HEK293T (cell line): ENCODE measurements at regions not wholly inside any gene's neighbourhood (a gene's known extent, or its start where the extent isn't known, plus 50 kb on each side); places are given as distances from the start of the nearest gene placed in this dataset.

Experiments
- ARNT ChIP-seq: fragments of 450-650 bp; IDR thresholded peaks from 2 replicates; pipeline ENCODE4 v1.6.1; 2017; ENCODE audit warnings: mild to moderate bottlenecking
- BHLHE40 ChIP-seq: fragments of 450-650 bp; IDR thresholded peaks from 2 replicates; pipeline ENCODE4 v1.6.1; 2016; ENCODE audit warnings: mild to moderate bottlenecking, moderate library complexity, borderline replicate concordance
- CTBP1 ChIP-seq: fragments of 450-650 bp; IDR thresholded peaks from 2 replicates; pipeline ENCODE4 v1.6.1; 2016; ENCODE audit warnings: borderline replicate concordance
- ELF4 ChIP-seq: fragments of 450-650 bp; IDR thresholded peaks from 2 replicates; pipeline ENCODE4 v1.6.1; 2017; ENCODE audit warnings: antibody characterized with exemption
- FOXK2 ChIP-seq: fragments of 450-650 bp; IDR thresholded peaks from 2 replicates; pipeline ENCODE4 v1.6.1; 2016; ENCODE audit warnings: mild to moderate bottlenecking
- FOXM1 ChIP-seq: fragments of 450-650 bp; IDR thresholded peaks from 2 replicates; pipeline ENCODE4 v1.6.1; 2017; ENCODE audit warnings: mild to moderate bottlenecking, borderline replicate concordance
- HDGF ChIP-seq: fragments of 450-650 bp; IDR thresholded peaks from 2 replicates; pipeline ENCODE4 v1.6.1; 2017; ENCODE audit warnings: antibody characterized with exemption, borderline replicate concordance
- L3MBTL2 ChIP-seq: fragments of 450-650 bp; conservative IDR thresholded peaks from 2 replicates; pipeline ENCODE4 v1.6.1; 2016; ENCODE audit warnings: mild to moderate bottlenecking
- LEF1 ChIP-seq: fragments of 450-650 bp; IDR thresholded peaks from 2 replicates; pipeline ENCODE4 v1.6.1; 2017; ENCODE audit warnings: mild to moderate bottlenecking, borderline replicate concordance
- NFRKB ChIP-seq: fragments of 450-650 bp; IDR thresholded peaks from 2 replicates; pipeline ENCODE4 v1.6.1; 2016; ENCODE audit warnings: mild to moderate bottlenecking, moderate library complexity
- SP1 ChIP-seq: fragments of 450-650 bp; IDR thresholded peaks from 2 replicates; pipeline ENCODE4 v1.6.1; 2017
- TARDBP ChIP-seq: fragments of 450-650 bp; IDR thresholded peaks from 2 replicates; pipeline ENCODE4 v1.6.1; 2016

GRCh38 chr22:34281738-34282137, 361.5 kb upstream of the LARGE1 start:
- TF ChIP-seq SP1 (no peak), TARDBP (no peak), FOXK2 (no peak), HDGF (no peak), BHLHE40 (no peak), ELF4 (no peak), NFRKB (no peak), FOXM1 (no peak), CTBP1 (no peak), LEF1 (no peak), L3MBTL2 (no peak), ARNT (no peak)
